ENCODE measurements at regions not wholly inside any gene's neighbourhood (a gene's known extent, or its start where the extent isn't known, plus 50 kb on each side); places are given as distances from the start of the nearest gene placed in this dataset.

- TF ChIP-seq POLR2A (IDR thresholded peaks at IDR 0.05) (no peak), CTCF (IDR thresholded peaks at IDR 0.05) (no peak)
Observed at GRCh38 chr16:26787924-26788323, 278.8 kb upstream of the C16orf82 start.

All from upper lobe of left lung (tissue), 4 donors.